ENCODE measurements at regions not wholly inside any gene's neighbourhood (a gene's known extent, or its start where the extent isn't known, plus 50 kb on each side); places are given as distances from the start of the nearest gene placed in this dataset.

- TF ChIP-seq CTCF (IDR thresholded peaks at IDR 0.05; ENCODE audit: poor library complexity) (no peak), EZH2phosphoT487 (IDR thresholded peaks at IDR 0.05; ENCODE audit: low read depth, severe bottlenecking, unreplicated experiment) (no peak), EZH2 (IDR thresholded peaks at IDR 0.05; ENCODE audit: borderline replicate concordance) (no peak)
- H3K9me3 ChIP-seq (ENCODE audit: low read depth), result no peaks in the 10 kb centered on the region
- no peaks in the 10 kb centered on the region for H4K20me1 ChIP-seq (ENCODE audit: insufficient read depth, poor library complexity, severe bottlenecking)
- H2AFZ ChIP-seq, result no peak overlapping the region
- H3K4me2 ChIP-seq, result no peak overlapping the region
- no peak overlapping the region for H3K4me3 ChIP-seq
- no peak for DNase-seq (ENCODE audit: low spot score)
- no peaks in the 10 kb centered on the region for H3K9me2 ChIP-seq (replicated peaks; ENCODE audit: insufficient read depth)
- H3K4me1 ChIP-seq (ENCODE audit: insufficient read depth), result peaks cover 5% of the 10 kb centered on the region
- no peaks in the 10 kb centered on the region for H3K36me3 ChIP-seq (replicated peaks; ENCODE audit: insufficient read depth, low read depth)
- no peaks in the 10 kb centered on the region for H3K27me3 ChIP-seq
- no peak overlapping the region for H3K27ac ChIP-seq
- H3K79me2 ChIP-seq, result no peaks in the 10 kb centered on the region
Observed at GRCh38 chr18:70385474-70385873, 96.6 kb downstream of the SOCS6 start.

- H3K27me3 ChIP-seq, result no peaks in the 10 kb centered on the region
- peaks cover 6% of the 10 kb centered on the region for H3K4me1 ChIP-seq (ENCODE audit: insufficient read depth)
- H3K79me2 ChIP-seq, result no peaks in the 10 kb centered on the region
- no peak overlapping the region for H2AFZ ChIP-seq
- no peaks in the 10 kb centered on the region for H4K20me1 ChIP-seq (ENCODE audit: insufficient read depth, poor library complexity, severe bottlenecking)
- no peak overlapping the region for H3K4me3 ChIP-seq
- WGBS (ENCODE audit: low lambda C conversion rate, missing lambda C conversion rate), result 61% methylated on average over 6 of the region's 6 CpGs
- peak; percentile 46 for DNase-seq (ENCODE audit: low spot score)
- H3K27ac ChIP-seq, result peak overlapping the region; percentile 13
- no peaks in the 10 kb centered on the region for H3K36me3 ChIP-seq (replicated peaks; ENCODE audit: insufficient read depth, low read depth)
- no peaks in the 10 kb centered on the region for H3K9me2 ChIP-seq (replicated peaks; ENCODE audit: insufficient read depth)
- H3K9me3 ChIP-seq (ENCODE audit: low read depth), result no peaks in the 10 kb centered on the region
- H3K4me2 ChIP-seq, result peak overlapping the region; percentile 8
- TF ChIP-seq EZH2phosphoT487 (IDR thresholded peaks at IDR 0.05; ENCODE audit: low read depth, severe bottlenecking, unreplicated experiment), result no peak
- no peak for TF ChIP-seq CTCF (IDR thresholded peaks at IDR 0.05; ENCODE audit: poor library complexity)
- no peak for TF ChIP-seq EZH2 (IDR thresholded peaks at IDR 0.05; ENCODE audit: borderline replicate concordance)
Observed at GRCh38 chr18:70384181-70384790, 95.4 kb downstream of the SOCS6 start.

- Histone ChIP-seq H4K20me1 (ENCODE audit: insufficient read depth, poor library complexity, severe bottlenecking) (no peaks in the 10 kb centered on the region), H2AFZ (no peak overlapping the region), H3K9me2 (replicated peaks; ENCODE audit: insufficient read depth) (no peaks in the 10 kb centered on the region), H3K36me3 (replicated peaks; ENCODE audit: insufficient read depth, low read depth) (no peaks in the 10 kb centered on the region), H3K9me3 (ENCODE audit: low read depth) (no peaks in the 10 kb centered on the region), H3K79me2 (no peaks in the 10 kb centered on the region), H3K4me3 (no peak overlapping the region), H3K27me3 (no peaks in the 10 kb centered on the region), H3K4me2 (no peak overlapping the region), H3K4me1 (ENCODE audit: insufficient read depth) (peaks cover 6% of the 10 kb centered on the region), H3K27ac (no peak overlapping the region)
- WGBS (ENCODE audit: low lambda C conversion rate, missing lambda C conversion rate), result 80% methylated on average over 14 of the region's 14 CpGs
- TF ChIP-seq EZH2phosphoT487 (IDR thresholded peaks at IDR 0.05; ENCODE audit: low read depth, severe bottlenecking, unreplicated experiment) (no peak), CTCF (IDR thresholded peaks at IDR 0.05; ENCODE audit: poor library complexity) (no peak), EZH2 (IDR thresholded peaks at IDR 0.05; ENCODE audit: borderline replicate concordance) (no peak)
- DNase-seq (ENCODE audit: low spot score), result no peak
Observed at GRCh38 chr18:70382992-70383717, 94.3 kb downstream of the SOCS6 start.
